Tibial nerve (tissue), 4 donors: ENCODE measurements at regions not wholly inside any gene's neighbourhood (a gene's known extent, or its start where the extent isn't known, plus 50 kb on each side); places are given as distances from the start of the nearest gene placed in this dataset.

Source experiments
- CTCF ChIP-seq, 5 experiments: fragments of 200-600 bp in 3 of 5; fragments of 450-650 bp in 2 of 5; sonication (generic) in 3 of 5; IDR thresholded peaks; one replicate each; pipeline ENCODE4 v1.5.1; 2016 to 2019; ENCODE audit warnings: antibody characterized with exemption in 5 of 5, mild to moderate bottlenecking in 3 of 5, moderate library complexity in 2 of 5
- EP300 ChIP-seq, 2 donors: sonication (generic); formaldehyde crosslinking; IDR thresholded peaks; one replicate each; pipeline ENCODE4 v1.6.1; 2017; ENCODE audit warnings: antibody characterized with exemption in 2 of 2, mild to moderate bottlenecking in 1 of 2
- POLR2A ChIP-seq, 2 donors: fragments of 450-650 bp; IDR thresholded peaks; one replicate each; pipeline ENCODE4 v1.6.1; 2017; ENCODE audit warnings: antibody characterized with exemption in 2 of 2, mild to moderate bottlenecking in 2 of 2, moderate library complexity in 2 of 2

- TF ChIP-seq CTCF (IDR thresholded peaks at IDR 0.05) (no peak), POLR2A (IDR thresholded peaks at IDR 0.05) (no peak), EP300 (IDR thresholded peaks at IDR 0.05) (no peak)
Observed at GRCh38 chr10:123301077-123301857, 147.1 kb downstream of the BUB3 start.
